Keratinocyte (primary cell): ENCODE measurements at regions not wholly inside any gene's neighbourhood (a gene's known extent, or its start where the extent isn't known, plus 50 kb on each side); places are given as distances from the start of the nearest gene placed in this dataset.

ENCODE experiments used
- DNase-seq: peaks from one replicate; pipeline ENCODE4 v3.0.0-alpha.2; 2011; ENCODE audit warnings: low read depth, missing footprints, low spot score
- FAIRE-seq: peaks from 2 replicates; lab custom pipeline; 2011; peaks lifted over from hg19 to GRCh38; lab: Jason Lieb, UNC
- H2AFZ ChIP-seq: 2 replicates; pipeline ENCODE4 v1.6.0; 2012; ENCODE audit warnings: low read length, control low read depth, inconsistent platforms; ENCODE audit not compliant: control insufficient read depth
- H3K27ac ChIP-seq: 2 replicates; pipeline ENCODE4 v1.5.1; 2011; ENCODE audit warnings: low read length; ENCODE audit not compliant: control insufficient read depth, insufficient read depth
- H3K27me3 ChIP-seq: 3 replicates; pipeline ENCODE4 v1.6.0; 2011; ENCODE audit warnings: low read length; ENCODE audit not compliant: control insufficient read depth, insufficient read depth; ENCODE audit errors: extremely low read depth
- H3K36me3 ChIP-seq, 2 experiments: 2 replicates in 1 of 2; 3 replicates in 1 of 2; pipeline ENCODE4 v1.5.1; 2011; ENCODE audit warnings: low read length in 2 of 2, mild to moderate bottlenecking in 1 of 2; ENCODE audit not compliant: control insufficient read depth in 2 of 2, insufficient read depth in 2 of 2; ENCODE audit errors: extremely low read depth in 1 of 2
- H3K4me1 ChIP-seq: 3 replicates; pipeline ENCODE4 v1.5.1; 2011; ENCODE audit warnings: low read length; ENCODE audit not compliant: control insufficient read depth, insufficient read depth; ENCODE audit errors: extremely low read depth
- H3K4me2 ChIP-seq: 3 replicates; pipeline ENCODE4 v1.6.0; 2011; ENCODE audit warnings: low read depth, low read length; ENCODE audit not compliant: control insufficient read depth, insufficient read depth; ENCODE audit errors: extremely low read depth
- H3K4me3 ChIP-seq, 3 experiments: fragments of 200-600 bp in 1 of 3; sonication (generic) in 1 of 3; 2 replicates in 2 of 3; 3 replicates in 1 of 3; pipeline ENCODE4 v1.5.1; 2011 to 2016; ENCODE audit warnings: low read length in 3 of 3, mild to moderate bottlenecking in 3 of 3, control low read depth in 2 of 3, inconsistent platforms in 1 of 3, low read depth in 1 of 3, mixed read lengths in 1 of 3, mixed run types in 1 of 3, moderate library complexity in 1 of 3; ENCODE audit not compliant: control insufficient read depth in 2 of 3, insufficient read depth in 2 of 3; ENCODE audit errors: extremely low read depth in 1 of 3
- H3K79me2 ChIP-seq: 2 replicates; pipeline ENCODE4 v1.6.0; 2012; ENCODE audit warnings: low read length; ENCODE audit not compliant: control insufficient read depth, insufficient read depth
- H3K9ac ChIP-seq: 3 replicates; pipeline ENCODE4 v1.6.0; 2011; ENCODE audit warnings: low read length; ENCODE audit not compliant: control insufficient read depth, insufficient read depth; ENCODE audit errors: extremely low read depth
- H3K9me1 ChIP-seq: 3 replicates; pipeline ENCODE4 v1.6.0; 2011; ENCODE audit warnings: low read length; ENCODE audit not compliant: control insufficient read depth, insufficient read depth; ENCODE audit errors: extremely low read depth
- H3K9me3 ChIP-seq: 2 replicates; pipeline ENCODE4 v1.5.1; 2012; ENCODE audit warnings: low read depth, low read length; ENCODE audit not compliant: control insufficient read depth
- H4K20me1 ChIP-seq: 3 replicates; pipeline ENCODE4 v1.6.0; 2011; ENCODE audit warnings: low read length; ENCODE audit not compliant: control insufficient read depth, insufficient read depth; ENCODE audit errors: extremely low read depth
- EZH2 ChIP-seq: IDR thresholded peaks from one replicate; pipeline ENCODE4 v1.6.1; 2012; ENCODE audit warnings: inconsistent platforms, mild to moderate bottlenecking, low read length, moderate library complexity
- dilution Hi-C: fragments of 300-500 bp; cut with MboI; formaldehyde crosslinking; loops from one replicate; pipeline ENCODE4 v1.7.0; 2020; ENCODE audit warnings: low sequenced_read_pairs; ENCODE audit not compliant: extremely low pct_ligation_motif_present
- TF ChIP-seq, protein P1 (sequence below), 3 experiments: IDR thresholded peaks in 1 of 3; conservative IDR thresholded peaks in 1 of 3; optimal IDR thresholded peaks in 1 of 3; 2 replicates in 2 of 3; 3 replicates in 1 of 3; pipeline versions ENCODE3 to v1.5.1; 2011; ENCODE audit warnings: low read length in 3 of 3, mild to moderate bottlenecking in 3 of 3, moderate library complexity in 2 of 3, control low read depth in 1 of 3, inconsistent platforms in 1 of 3; ENCODE audit not compliant: insufficient read depth in 2 of 3; ENCODE audit errors: extremely low read depth in 1 of 3

DNA sequence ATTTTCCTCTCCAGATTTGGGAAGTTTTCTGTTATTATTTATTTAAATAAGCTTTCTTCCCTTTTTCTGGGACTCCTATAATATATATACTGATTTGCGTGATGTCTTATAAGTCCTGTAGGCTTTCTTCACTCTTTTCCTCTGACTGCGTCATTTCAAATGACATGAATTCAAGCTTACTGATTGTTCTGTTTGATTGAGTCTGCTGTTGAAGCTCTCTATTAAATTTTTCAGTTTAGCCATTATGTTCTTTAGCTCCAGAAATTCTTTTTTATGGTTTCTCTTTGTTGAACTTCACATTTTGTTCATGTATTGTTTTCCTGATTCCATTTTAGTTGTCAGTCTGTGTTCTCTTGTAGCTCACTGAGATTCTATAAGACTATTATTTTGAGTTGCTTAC is 135.8 kb upstream of the PRR23C start:
- TF ChIP-seq EZH2: no peak
- TF ChIP-seq, protein P1, sequence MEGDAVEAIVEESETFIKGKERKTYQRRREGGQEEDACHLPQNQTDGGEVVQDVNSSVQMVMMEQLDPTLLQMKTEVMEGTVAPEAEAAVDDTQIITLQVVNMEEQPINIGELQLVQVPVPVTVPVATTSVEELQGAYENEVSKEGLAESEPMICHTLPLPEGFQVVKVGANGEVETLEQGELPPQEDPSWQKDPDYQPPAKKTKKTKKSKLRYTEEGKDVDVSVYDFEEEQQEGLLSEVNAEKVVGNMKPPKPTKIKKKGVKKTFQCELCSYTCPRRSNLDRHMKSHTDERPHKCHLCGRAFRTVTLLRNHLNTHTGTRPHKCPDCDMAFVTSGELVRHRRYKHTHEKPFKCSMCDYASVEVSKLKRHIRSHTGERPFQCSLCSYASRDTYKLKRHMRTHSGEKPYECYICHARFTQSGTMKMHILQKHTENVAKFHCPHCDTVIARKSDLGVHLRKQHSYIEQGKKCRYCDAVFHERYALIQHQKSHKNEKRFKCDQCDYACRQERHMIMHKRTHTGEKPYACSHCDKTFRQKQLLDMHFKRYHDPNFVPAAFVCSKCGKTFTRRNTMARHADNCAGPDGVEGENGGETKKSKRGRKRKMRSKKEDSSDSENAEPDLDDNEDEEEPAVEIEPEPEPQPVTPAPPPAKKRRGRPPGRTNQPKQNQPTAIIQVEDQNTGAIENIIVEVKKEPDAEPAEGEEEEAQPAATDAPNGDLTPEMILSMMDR (optimal IDR thresholded peaks at IDR 0.05 in 1 of 3, IDR thresholded peaks at IDR 0.05 in 1 of 3, conservative IDR thresholded peaks at IDR 0.05 in 1 of 3; ENCODE audit: extremely low read depth in 1 of 3, insufficient read depth in 2 of 3, low read length in 3 of 3): no peak

DNA sequence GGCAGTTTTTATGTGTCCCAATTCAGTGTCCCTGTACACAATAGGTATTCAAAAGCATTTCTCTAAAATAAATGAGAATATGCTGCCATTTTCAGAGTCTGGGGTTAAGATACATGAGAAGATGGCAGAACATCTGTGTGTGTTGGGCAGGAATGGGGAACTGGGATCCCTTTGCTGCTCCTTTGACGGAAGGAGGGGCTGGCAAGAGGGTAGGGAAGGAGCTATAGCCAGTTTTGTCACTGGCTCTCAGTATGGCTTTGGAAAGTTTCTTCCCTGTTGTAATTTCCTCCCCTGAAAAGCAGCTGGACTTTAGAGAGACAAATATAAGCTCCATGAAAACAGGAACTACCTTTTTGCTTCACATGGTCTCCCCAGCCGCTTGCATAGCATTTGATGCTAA is 137.5 kb upstream of the PRR23C start:
- TF ChIP-seq EZH2: no peak
- TF ChIP-seq, protein P1 (optimal IDR thresholded peaks at IDR 0.05 in 1 of 3, IDR thresholded peaks at IDR 0.05 in 1 of 3, conservative IDR thresholded peaks at IDR 0.05 in 1 of 3; ENCODE audit: extremely low read depth in 1 of 3, insufficient read depth in 2 of 3, low read length in 3 of 3): no peak
- no peak overlapping the region for H3K4me2 ChIP-seq
- dilution Hi-C loops: no loop called here
- H2AFZ ChIP-seq: no peak overlapping the region
- no peak overlapping the region for H3K4me3 ChIP-seq
- no peaks in the 10 kb centered on the region for H3K9me3 ChIP-seq
- no peaks in the 10 kb centered on the region for H3K36me3 ChIP-seq
- no peak for DNase-seq
- no peak for FAIRE-seq
- H3K9ac ChIP-seq: no peak overlapping the region
- H4K20me1 ChIP-seq: no peaks in the 10 kb centered on the region
- no peaks in the 10 kb centered on the region for H3K79me2 ChIP-seq
- no peaks in the 10 kb centered on the region for H3K9me1 ChIP-seq
- no peaks in the 10 kb centered on the region for H3K4me1 ChIP-seq
- no peaks in the 10 kb centered on the region for H3K27me3 ChIP-seq
- H3K27ac ChIP-seq: no peak overlapping the region

More for the DNA sequence above, 135.8 kb upstream of the PRR23C start:
- Histone ChIP-seq H4K20me1 (no peaks in the 10 kb centered on the region), H3K9me1 (no peaks in the 10 kb centered on the region), H2AFZ (no peak overlapping the region), H3K4me2 (no peak overlapping the region), H3K9me3 (no peaks in the 10 kb centered on the region), H3K9ac (no peak overlapping the region), H3K27me3 (no peaks in the 10 kb centered on the region), H3K4me3 (no peak overlapping the region), H3K4me1 (no peaks in the 10 kb centered on the region), H3K79me2 (no peaks in the 10 kb centered on the region), H3K36me3 (no peaks in the 10 kb centered on the region), H3K27ac (no peak overlapping the region)
- dilution Hi-C loops: no loop called here
- FAIRE-seq (no peak), DNase-seq (no peak)
